Cardiac muscle cell (in vitro differentiated cells and primary cell): ENCODE measurements at regions not wholly inside any gene's neighbourhood (a gene's known extent, or its start where the extent isn't known, plus 50 kb on each side); places are given as distances from the start of the nearest gene placed in this dataset.

Experiments used
- DNase-seq, 2 donors: peaks; one replicate each; pipeline versions ENCODE4 v3.0.0 to v3.0.0-alpha.2; 2010 to 2017; ENCODE audit warnings: low read depth in 1 of 2, low spot score in 1 of 2
- H3K27ac ChIP-seq: fragments of 200-600 bp; sonication (generic); 2 replicates; pipeline ENCODE4 v1.5.1; 2016
- H3K27me3 ChIP-seq: fragments of 200-600 bp; sonication (generic); 2 replicates; pipeline ENCODE4 v1.6.0; 2016; ENCODE audit warnings: control low read depth
- H3K36me3 ChIP-seq: fragments of 200-600 bp; sonication (generic); 2 replicates; pipeline ENCODE4 v1.5.1; 2016; ENCODE audit warnings: control low read depth
- H3K4me1 ChIP-seq: fragments of 200-600 bp; sonication (generic); 2 replicates; pipeline ENCODE4 v1.8.1; 2017; ENCODE audit warnings: low read depth, mild to moderate bottlenecking, mixed run types
- H3K4me3 ChIP-seq: fragments of 200-600 bp; sonication (generic); 2 replicates; pipeline ENCODE4 v1.5.1; 2016; ENCODE audit warnings: mild to moderate bottlenecking
- H3K9me3 ChIP-seq: fragments of 200-600 bp; sonication (generic); 2 replicates; pipeline ENCODE4 v1.5.1; 2017; ENCODE audit warnings: low read depth, mild to moderate bottlenecking, control low read depth
- TF ChIP-seq, protein P1 (sequence below): IDR thresholded peaks from 2 replicates; pipeline ENCODE4 v1.5.1; 2012; ENCODE audit warnings: low read depth, mild to moderate bottlenecking, low read length

- Histone ChIP-seq H3K4me3 (no peak overlapping the region), H3K9me3 (no peaks in the 10 kb centered on the region), H3K27me3 (no peaks in the 10 kb centered on the region), H3K27ac (no peak overlapping the region), H3K36me3 (no peaks in the 10 kb centered on the region), H3K4me1 (no peaks in the 10 kb centered on the region)
- TF ChIP-seq, protein P1, sequence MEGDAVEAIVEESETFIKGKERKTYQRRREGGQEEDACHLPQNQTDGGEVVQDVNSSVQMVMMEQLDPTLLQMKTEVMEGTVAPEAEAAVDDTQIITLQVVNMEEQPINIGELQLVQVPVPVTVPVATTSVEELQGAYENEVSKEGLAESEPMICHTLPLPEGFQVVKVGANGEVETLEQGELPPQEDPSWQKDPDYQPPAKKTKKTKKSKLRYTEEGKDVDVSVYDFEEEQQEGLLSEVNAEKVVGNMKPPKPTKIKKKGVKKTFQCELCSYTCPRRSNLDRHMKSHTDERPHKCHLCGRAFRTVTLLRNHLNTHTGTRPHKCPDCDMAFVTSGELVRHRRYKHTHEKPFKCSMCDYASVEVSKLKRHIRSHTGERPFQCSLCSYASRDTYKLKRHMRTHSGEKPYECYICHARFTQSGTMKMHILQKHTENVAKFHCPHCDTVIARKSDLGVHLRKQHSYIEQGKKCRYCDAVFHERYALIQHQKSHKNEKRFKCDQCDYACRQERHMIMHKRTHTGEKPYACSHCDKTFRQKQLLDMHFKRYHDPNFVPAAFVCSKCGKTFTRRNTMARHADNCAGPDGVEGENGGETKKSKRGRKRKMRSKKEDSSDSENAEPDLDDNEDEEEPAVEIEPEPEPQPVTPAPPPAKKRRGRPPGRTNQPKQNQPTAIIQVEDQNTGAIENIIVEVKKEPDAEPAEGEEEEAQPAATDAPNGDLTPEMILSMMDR: no peak
- no peak for DNase-seq
Measured at GRCh38 chr1:5473268-5473667, 519.0 kb downstream of the NPHP4 start.

DNA sequence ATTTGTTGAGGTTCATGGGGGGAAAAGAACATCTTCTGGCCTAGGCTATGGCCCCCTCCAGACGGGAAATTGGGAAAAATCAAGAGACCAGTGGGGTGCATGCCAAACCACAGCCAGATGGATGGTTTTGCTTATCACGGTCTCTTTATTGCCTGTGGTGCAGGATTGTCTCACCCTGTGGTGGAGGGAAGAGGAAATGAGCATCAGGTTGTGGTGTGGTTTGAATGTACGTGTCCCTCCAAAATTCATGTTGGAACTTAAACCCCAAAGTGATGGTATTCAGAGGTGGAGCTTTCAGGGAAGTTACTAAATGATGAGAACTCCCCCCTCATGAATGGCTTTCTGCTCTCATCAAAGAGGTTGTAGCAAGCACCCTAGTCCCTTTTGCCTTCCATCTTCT is 525.7 kb downstream of the NPHP4 start:
- TF ChIP-seq, protein P1: no peak
- Histone ChIP-seq H3K9me3 (no peaks in the 10 kb centered on the region), H3K4me3 (no peak overlapping the region), H3K27me3 (no peaks in the 10 kb centered on the region), H3K27ac (no peak overlapping the region), H3K4me1 (no peaks in the 10 kb centered on the region), H3K36me3 (no peaks in the 10 kb centered on the region)
- no peak for DNase-seq

DNA sequence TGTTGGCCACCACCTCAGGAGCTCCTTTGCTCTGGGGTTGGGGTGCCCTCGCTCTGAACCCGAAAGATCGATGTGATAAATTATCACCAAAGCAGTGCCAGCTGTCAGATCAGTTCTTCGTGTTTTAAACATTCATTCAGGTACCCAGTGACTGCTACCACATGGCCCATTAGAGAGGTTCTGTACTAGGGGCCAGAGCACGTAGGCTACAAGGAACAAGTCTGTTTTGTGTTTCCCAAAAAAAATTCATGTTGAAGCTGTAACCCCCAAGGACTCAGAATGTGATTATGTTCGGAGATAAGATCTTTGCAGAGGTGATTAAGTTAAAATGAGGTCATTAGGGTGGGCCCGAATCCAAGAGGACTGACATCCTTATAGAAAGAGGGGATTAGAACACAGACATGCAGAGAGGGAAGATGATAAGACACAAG is 526.9 kb downstream of the NPHP4 start:
- DNase-seq: no peak
- Histone ChIP-seq H3K27ac (no peak overlapping the region), H3K9me3 (no peaks in the 10 kb centered on the region), H3K27me3 (no peaks in the 10 kb centered on the region), H3K4me1 (no peaks in the 10 kb centered on the region), H3K36me3 (no peaks in the 10 kb centered on the region), H3K4me3 (no peak overlapping the region)
- TF ChIP-seq, protein P1: no peak

DNA sequence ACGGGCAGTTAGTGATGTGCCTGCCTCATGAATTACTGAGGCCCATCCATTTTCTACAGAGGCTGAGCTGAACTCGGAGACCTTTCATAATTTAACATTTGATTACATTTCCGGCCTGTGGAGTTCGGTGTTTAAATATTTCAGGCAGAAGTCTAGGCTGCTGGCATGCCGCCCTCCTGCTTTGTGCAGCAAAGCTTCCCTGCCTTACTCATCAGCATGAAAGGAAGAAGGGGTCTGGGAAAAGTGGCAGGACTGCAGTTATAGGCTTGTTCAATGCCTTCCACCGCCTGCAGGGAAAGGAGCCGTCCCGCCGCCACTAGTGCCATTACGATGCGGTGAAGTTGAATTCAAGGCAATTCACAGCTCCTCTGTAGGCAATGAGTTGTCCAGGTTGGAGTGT is 527.9 kb downstream of the NPHP4 start:
- TF ChIP-seq, protein P1: no peak
- Histone ChIP-seq H3K4me3 (no peak overlapping the region), H3K27me3 (no peaks in the 10 kb centered on the region), H3K27ac (no peak overlapping the region), H3K4me1 (no peaks in the 10 kb centered on the region), H3K36me3 (no peaks in the 10 kb centered on the region), H3K9me3 (no peaks in the 10 kb centered on the region)
- DNase-seq: no peak

GRCh38 chr1:5460974-5461373 is 531.3 kb downstream of the NPHP4 start:
- no peak for DNase-seq
- Histone ChIP-seq H3K36me3 (no peaks in the 10 kb centered on the region), H3K27ac (no peak overlapping the region)

More at GRCh38 chr1:5460974-5461373, 531.3 kb downstream of the NPHP4 start:
- Histone ChIP-seq H3K9me3 (no peaks in the 10 kb centered on the region), H3K27me3 (peaks cover 6% of the 10 kb centered on the region), H3K4me3 (no peak overlapping the region), H3K4me1 (no peaks in the 10 kb centered on the region)
- TF ChIP-seq, protein P1: no peak
